ENCODE measurements at regions not wholly inside any gene's neighbourhood (a gene's known extent, or its start where the extent isn't known, plus 50 kb on each side); places are given as distances from the start of the nearest gene placed in this dataset.

DNA sequence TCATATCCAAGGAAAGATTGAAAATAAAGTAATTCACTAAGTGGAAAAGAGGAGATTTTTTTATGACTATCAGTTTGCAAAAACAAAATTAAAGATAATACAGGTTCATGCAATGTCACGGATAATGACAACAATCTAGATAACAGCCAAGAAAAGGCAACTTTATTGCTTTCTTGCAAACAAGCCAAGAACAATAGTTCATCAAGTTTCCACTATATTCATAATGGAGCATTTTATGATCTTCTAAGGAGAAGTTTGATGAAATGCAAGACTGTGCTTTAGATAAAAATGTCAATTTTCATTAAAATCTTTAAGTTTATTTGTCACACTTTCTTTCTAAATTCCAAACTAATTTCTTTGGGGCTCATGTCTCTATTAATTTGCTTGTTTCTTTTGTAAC is 53.9 kb upstream of the NRP1 start:
- TF ChIP-seq POLR2A (IDR thresholded peaks at IDR 0.05): no peak
- TF ChIP-seq, protein P1, sequence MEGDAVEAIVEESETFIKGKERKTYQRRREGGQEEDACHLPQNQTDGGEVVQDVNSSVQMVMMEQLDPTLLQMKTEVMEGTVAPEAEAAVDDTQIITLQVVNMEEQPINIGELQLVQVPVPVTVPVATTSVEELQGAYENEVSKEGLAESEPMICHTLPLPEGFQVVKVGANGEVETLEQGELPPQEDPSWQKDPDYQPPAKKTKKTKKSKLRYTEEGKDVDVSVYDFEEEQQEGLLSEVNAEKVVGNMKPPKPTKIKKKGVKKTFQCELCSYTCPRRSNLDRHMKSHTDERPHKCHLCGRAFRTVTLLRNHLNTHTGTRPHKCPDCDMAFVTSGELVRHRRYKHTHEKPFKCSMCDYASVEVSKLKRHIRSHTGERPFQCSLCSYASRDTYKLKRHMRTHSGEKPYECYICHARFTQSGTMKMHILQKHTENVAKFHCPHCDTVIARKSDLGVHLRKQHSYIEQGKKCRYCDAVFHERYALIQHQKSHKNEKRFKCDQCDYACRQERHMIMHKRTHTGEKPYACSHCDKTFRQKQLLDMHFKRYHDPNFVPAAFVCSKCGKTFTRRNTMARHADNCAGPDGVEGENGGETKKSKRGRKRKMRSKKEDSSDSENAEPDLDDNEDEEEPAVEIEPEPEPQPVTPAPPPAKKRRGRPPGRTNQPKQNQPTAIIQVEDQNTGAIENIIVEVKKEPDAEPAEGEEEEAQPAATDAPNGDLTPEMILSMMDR (IDR thresholded peaks at IDR 0.05): no peak

All from right lobe of liver (tissue), 4 donors.